ENCODE measurements at regions not wholly inside any gene's neighbourhood (a gene's known extent, or its start where the extent isn't known, plus 50 kb on each side); places are given as distances from the start of the nearest gene placed in this dataset.

- H3K27ac ChIP-seq (ENCODE audit: low read depth, low read length), result no peak overlapping the region
- no peaks in the 10 kb centered on the region for H3K4me1 ChIP-seq (ENCODE audit: insufficient read depth, low read length)
- no peak overlapping the region for H3K4me3 ChIP-seq (ENCODE audit: low read depth in 1 of 2, low read length in 2 of 2)
- H3K36me3 ChIP-seq (ENCODE audit: insufficient read depth, low read length), result no peaks in the 10 kb centered on the region
- H3K27me3 ChIP-seq (ENCODE audit: control insufficient read depth in 1 of 2, insufficient read depth in 2 of 2, low read length in 2 of 2), result no peaks in the 10 kb centered on the region
- no peaks in the 10 kb centered on the region for H3K9me3 ChIP-seq (ENCODE audit: low read length)
- no peak overlapping the region for H3K9ac ChIP-seq (ENCODE audit: low read length)
Measured at GRCh38 chr2:118340103-118340502, 251.8 kb downstream of the INSIG2 start.

GRCh38 chr2:118339386-118339785 lies 251.1 kb downstream of the INSIG2 start:
- Histone ChIP-seq H3K27ac (ENCODE audit: low read depth, low read length) (no peak overlapping the region), H3K4me3 (ENCODE audit: low read depth in 1 of 2, low read length in 2 of 2) (no peak overlapping the region), H3K9me3 (ENCODE audit: low read length) (no peaks in the 10 kb centered on the region), H3K4me1 (ENCODE audit: insufficient read depth, low read length) (no peaks in the 10 kb centered on the region), H3K27me3 (ENCODE audit: control insufficient read depth in 1 of 2, insufficient read depth in 2 of 2, low read length in 2 of 2) (no peaks in the 10 kb centered on the region), H3K36me3 (ENCODE audit: insufficient read depth, low read length) (no peaks in the 10 kb centered on the region), H3K9ac (ENCODE audit: low read length) (no peak overlapping the region)

GRCh38 chr2:118333664-118334063 lies 245.4 kb downstream of the INSIG2 start:
- no peak overlapping the region for H3K4me3 ChIP-seq (ENCODE audit: low read depth in 1 of 2, low read length in 2 of 2)
- H3K9ac ChIP-seq (ENCODE audit: low read length), result no peak overlapping the region
- H3K36me3 ChIP-seq (ENCODE audit: insufficient read depth, low read length), result no peaks in the 10 kb centered on the region
- no peak overlapping the region for H3K27ac ChIP-seq (ENCODE audit: low read depth, low read length)
- H3K4me1 ChIP-seq (ENCODE audit: insufficient read depth, low read length), result no peaks in the 10 kb centered on the region
- no peaks in the 10 kb centered on the region for H3K9me3 ChIP-seq (ENCODE audit: low read length)
- no peaks in the 10 kb centered on the region for H3K27me3 ChIP-seq (ENCODE audit: control insufficient read depth in 1 of 2, insufficient read depth in 2 of 2, low read length in 2 of 2)

GRCh38 chr2:118325321-118325955 lies 237.2 kb downstream of the INSIG2 start:
- no peak overlapping the region for H3K4me3 ChIP-seq (ENCODE audit: low read depth in 1 of 2, low read length in 2 of 2)
- no peak overlapping the region for H3K9ac ChIP-seq (ENCODE audit: low read length)
- H3K27ac ChIP-seq (ENCODE audit: low read depth, low read length), result no peak overlapping the region
- H3K27me3 ChIP-seq (ENCODE audit: control insufficient read depth in 1 of 2, insufficient read depth in 2 of 2, low read length in 2 of 2), result no peaks in the 10 kb centered on the region
- no peaks in the 10 kb centered on the region for H3K9me3 ChIP-seq (ENCODE audit: low read length)
- H3K4me1 ChIP-seq (ENCODE audit: insufficient read depth, low read length), result no peaks in the 10 kb centered on the region
- H3K36me3 ChIP-seq (ENCODE audit: insufficient read depth, low read length), result no peaks in the 10 kb centered on the region

- no peaks in the 10 kb centered on the region for H3K9me3 ChIP-seq (ENCODE audit: low read length)
- no peaks in the 10 kb centered on the region for H3K27me3 ChIP-seq (ENCODE audit: control insufficient read depth in 1 of 2, insufficient read depth in 2 of 2, low read length in 2 of 2)
- no peaks in the 10 kb centered on the region for H3K36me3 ChIP-seq (ENCODE audit: insufficient read depth, low read length)
- H3K4me1 ChIP-seq (ENCODE audit: insufficient read depth, low read length), result no peaks in the 10 kb centered on the region
- H3K4me3 ChIP-seq (ENCODE audit: low read depth in 1 of 2, low read length in 2 of 2), result no peak overlapping the region
- no peak overlapping the region for H3K27ac ChIP-seq (ENCODE audit: low read depth, low read length)
- no peak overlapping the region for H3K9ac ChIP-seq (ENCODE audit: low read length)
Measured at GRCh38 chr2:118322406-118322805, 234.1 kb downstream of the INSIG2 start.

- Histone ChIP-seq H3K36me3 (ENCODE audit: insufficient read depth, low read length) (no peaks in the 10 kb centered on the region), H3K9me3 (ENCODE audit: low read length) (no peaks in the 10 kb centered on the region), H3K9ac (ENCODE audit: low read length) (no peak overlapping the region), H3K4me1 (ENCODE audit: insufficient read depth, low read length) (no peaks in the 10 kb centered on the region), H3K27ac (ENCODE audit: low read depth, low read length) (no peak overlapping the region), H3K27me3 (ENCODE audit: control insufficient read depth in 1 of 2, insufficient read depth in 2 of 2, low read length in 2 of 2) (no peaks in the 10 kb centered on the region), H3K4me3 (ENCODE audit: low read depth in 1 of 2, low read length in 2 of 2) (no peak overlapping the region)
Measured at GRCh38 chr2:118321432-118322105, 233.3 kb downstream of the INSIG2 start.

GRCh38 chr2:118320658-118321057 lies 232.4 kb downstream of the INSIG2 start:
- Histone ChIP-seq H3K4me1 (ENCODE audit: insufficient read depth, low read length) (no peaks in the 10 kb centered on the region), H3K27ac (ENCODE audit: low read depth, low read length) (no peak overlapping the region), H3K27me3 (ENCODE audit: control insufficient read depth in 1 of 2, insufficient read depth in 2 of 2, low read length in 2 of 2) (no peaks in the 10 kb centered on the region), H3K9me3 (ENCODE audit: low read length) (no peaks in the 10 kb centered on the region), H3K36me3 (ENCODE audit: insufficient read depth, low read length) (no peaks in the 10 kb centered on the region), H3K4me3 (ENCODE audit: low read depth in 1 of 2, low read length in 2 of 2) (no peak overlapping the region), H3K9ac (ENCODE audit: low read length) (no peak overlapping the region)

- H3K9ac ChIP-seq (ENCODE audit: low read length), result no peak overlapping the region
Measured at GRCh38 chr2:118320196-118320595, 231.9 kb downstream of the INSIG2 start.

GRCh38 chr2:118319271-118319684 lies 231.0 kb downstream of the INSIG2 start:
- no peak overlapping the region for H3K4me3 ChIP-seq (ENCODE audit: low read depth in 1 of 2, low read length in 2 of 2)
- H3K9ac ChIP-seq (ENCODE audit: low read length), result no peak overlapping the region
- no peaks in the 10 kb centered on the region for H3K36me3 ChIP-seq (ENCODE audit: insufficient read depth, low read length)
- no peak overlapping the region for H3K27ac ChIP-seq (ENCODE audit: low read depth, low read length)
- H3K9me3 ChIP-seq (ENCODE audit: low read length), result no peaks in the 10 kb centered on the region
- no peaks in the 10 kb centered on the region for H3K4me1 ChIP-seq (ENCODE audit: insufficient read depth, low read length)
- no peaks in the 10 kb centered on the region for H3K27me3 ChIP-seq (ENCODE audit: control insufficient read depth in 1 of 2, insufficient read depth in 2 of 2, low read length in 2 of 2)

More at GRCh38 chr2:118320196-118320595, 231.9 kb downstream of the INSIG2 start:
- Histone ChIP-seq H3K27me3 (ENCODE audit: control insufficient read depth in 1 of 2, insufficient read depth in 2 of 2, low read length in 2 of 2) (no peaks in the 10 kb centered on the region), H3K27ac (ENCODE audit: low read depth, low read length) (no peak overlapping the region), H3K9me3 (ENCODE audit: low read length) (no peaks in the 10 kb centered on the region), H3K36me3 (ENCODE audit: insufficient read depth, low read length) (no peaks in the 10 kb centered on the region), H3K4me1 (ENCODE audit: insufficient read depth, low read length) (no peaks in the 10 kb centered on the region), H3K4me3 (ENCODE audit: low read depth in 1 of 2, low read length in 2 of 2) (no peak overlapping the region)

GRCh38 chr2:118315606-118316005 lies 227.3 kb downstream of the INSIG2 start:
- Histone ChIP-seq H3K9me3 (ENCODE audit: low read length) (no peaks in the 10 kb centered on the region), H3K27me3 (ENCODE audit: control insufficient read depth in 1 of 2, insufficient read depth in 2 of 2, low read length in 2 of 2) (no peaks in the 10 kb centered on the region), H3K36me3 (ENCODE audit: insufficient read depth, low read length) (no peaks in the 10 kb centered on the region), H3K4me3 (ENCODE audit: low read depth in 1 of 2, low read length in 2 of 2) (no peak overlapping the region), H3K9ac (ENCODE audit: low read length) (no peak overlapping the region), H3K4me1 (ENCODE audit: insufficient read depth, low read length) (no peaks in the 10 kb centered on the region), H3K27ac (ENCODE audit: low read depth, low read length) (no peak overlapping the region)

- Histone ChIP-seq H3K9ac (ENCODE audit: low read length) (no peak overlapping the region), H3K27me3 (ENCODE audit: control insufficient read depth in 1 of 2, insufficient read depth in 2 of 2, low read length in 2 of 2) (peaks cover 0 to 6% of the 10 kb centered on the region in 2 donors), H3K4me1 (ENCODE audit: insufficient read depth, low read length) (no peaks in the 10 kb centered on the region), H3K9me3 (ENCODE audit: low read length) (no peaks in the 10 kb centered on the region), H3K4me3 (ENCODE audit: low read depth in 1 of 2, low read length in 2 of 2) (no peak overlapping the region), H3K27ac (ENCODE audit: low read depth, low read length) (no peak overlapping the region), H3K36me3 (ENCODE audit: insufficient read depth, low read length) (no peaks in the 10 kb centered on the region)
Measured at GRCh38 chr2:118312969-118313756, 224.9 kb downstream of the INSIG2 start.

Measured in muscle layer of colon (tissue), 2 donors.